ENCODE measurements at regions not wholly inside any gene's neighbourhood (a gene's known extent, or its start where the extent isn't known, plus 50 kb on each side); places are given as distances from the start of the nearest gene placed in this dataset.

DNA sequence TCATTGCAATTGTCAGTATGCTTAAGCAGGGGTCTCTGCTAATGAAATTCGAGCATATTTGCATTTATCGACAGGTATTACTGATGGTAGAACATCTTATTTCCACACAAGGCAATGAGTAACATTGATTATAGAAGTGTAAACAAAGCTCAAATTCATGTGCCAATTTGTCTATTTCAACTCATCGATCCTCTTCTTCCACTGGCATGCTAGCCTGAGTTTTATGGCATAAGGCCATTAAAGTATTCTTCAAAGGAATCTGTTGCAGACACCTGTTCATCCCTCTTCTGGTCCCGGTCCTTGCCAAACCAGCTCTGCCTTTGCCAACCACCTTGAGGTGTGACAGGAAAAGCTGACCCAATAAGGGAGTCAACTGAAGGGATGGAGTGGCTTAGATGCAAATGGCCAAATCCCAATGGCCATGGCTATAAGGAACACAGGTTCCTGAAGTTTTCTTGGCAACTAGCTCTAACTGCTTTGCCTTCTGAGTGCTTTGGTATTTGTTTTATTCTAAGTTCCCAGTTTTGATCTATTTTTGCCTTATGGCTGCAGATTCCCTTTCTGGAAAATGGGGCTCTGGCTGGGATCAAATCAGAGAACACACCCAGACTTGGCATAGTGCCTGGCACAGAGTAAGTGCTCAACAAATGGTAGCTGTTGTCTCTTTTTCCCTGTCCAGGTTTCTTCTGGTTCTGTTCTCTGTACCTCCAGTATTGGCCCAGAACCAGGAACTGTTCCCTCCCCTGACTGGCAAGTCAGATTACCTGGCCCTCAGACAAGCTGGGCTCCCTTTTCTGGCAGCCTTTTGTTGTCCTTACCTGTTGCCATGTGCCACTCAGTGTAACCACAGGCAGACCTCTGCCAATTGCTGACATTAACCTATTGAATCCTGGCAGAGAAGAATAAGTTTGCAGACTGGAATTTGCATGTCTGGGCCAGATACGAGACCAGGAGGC lies 63.1 kb downstream of the RTL9 start:
- no peaks in the 10 kb centered on the region for H3K36me3 Mint-ChIP-seq (ENCODE audit: insufficient read depth)
- no peaks in the 10 kb centered on the region for H3K4me1 Mint-ChIP-seq (ENCODE audit: low read depth)
- no peaks in the 10 kb centered on the region for H3K9me3 Mint-ChIP-seq
- H3K27me3 Mint-ChIP-seq (ENCODE audit: low read depth), result no peaks in the 10 kb centered on the region
- DNase-seq (no peak), ATAC-seq (no peak)
- no peak overlapping the region for H3K4me3 Mint-ChIP-seq

DNA sequence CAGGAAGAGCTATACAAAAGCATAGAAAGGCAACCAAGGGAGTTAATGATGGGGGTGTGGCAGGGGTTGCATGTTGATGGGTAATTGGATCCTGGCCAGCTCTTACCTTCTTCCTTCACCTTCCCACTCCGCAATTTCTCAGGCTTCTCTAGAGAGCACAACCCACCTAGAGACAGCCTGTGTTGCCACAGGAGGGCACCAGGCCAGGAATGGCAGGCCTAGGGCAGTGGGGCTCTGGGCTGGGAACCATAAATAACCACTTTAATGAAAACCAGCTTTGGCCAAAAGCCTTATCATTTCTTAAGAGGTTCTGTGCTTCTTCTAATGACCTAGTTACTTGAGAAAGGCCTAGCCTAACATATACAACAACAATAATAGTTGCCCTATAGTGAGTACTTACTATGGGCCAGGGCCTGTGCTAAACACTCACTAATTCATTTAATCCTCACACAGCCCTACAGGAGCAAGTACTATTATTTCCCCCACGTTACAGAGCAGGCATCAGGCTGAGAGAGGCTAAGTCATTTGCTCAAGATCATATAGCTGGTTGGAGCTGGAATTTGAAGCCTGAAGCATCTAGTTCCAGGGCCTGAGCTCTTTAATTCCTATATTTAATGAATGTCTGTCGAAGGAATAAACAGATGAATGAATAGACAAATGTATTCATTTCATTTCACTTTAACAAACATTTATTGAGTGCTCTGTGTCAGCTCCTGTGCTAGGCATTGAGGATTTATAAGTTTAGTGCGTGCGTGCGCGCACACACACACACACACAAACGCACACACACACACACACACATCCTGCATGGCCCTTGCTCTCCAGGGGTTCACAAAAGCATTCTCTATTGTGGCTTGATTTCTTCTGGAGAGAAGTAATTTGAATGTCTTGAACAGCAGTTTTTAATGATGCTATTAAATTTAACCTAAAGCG lies 66.8 kb downstream of the RTL9 start:
- DNase-seq, result no peak
- no peaks in the 10 kb centered on the region for H3K27me3 Mint-ChIP-seq (ENCODE audit: low read depth)
- H3K9me3 Mint-ChIP-seq, result no peaks in the 10 kb centered on the region
- no peak for ATAC-seq
- no peak overlapping the region for H3K4me3 Mint-ChIP-seq
- no peaks in the 10 kb centered on the region for H3K36me3 Mint-ChIP-seq (ENCODE audit: insufficient read depth)
- H3K4me1 Mint-ChIP-seq (ENCODE audit: low read depth), result no peaks in the 10 kb centered on the region

DNA sequence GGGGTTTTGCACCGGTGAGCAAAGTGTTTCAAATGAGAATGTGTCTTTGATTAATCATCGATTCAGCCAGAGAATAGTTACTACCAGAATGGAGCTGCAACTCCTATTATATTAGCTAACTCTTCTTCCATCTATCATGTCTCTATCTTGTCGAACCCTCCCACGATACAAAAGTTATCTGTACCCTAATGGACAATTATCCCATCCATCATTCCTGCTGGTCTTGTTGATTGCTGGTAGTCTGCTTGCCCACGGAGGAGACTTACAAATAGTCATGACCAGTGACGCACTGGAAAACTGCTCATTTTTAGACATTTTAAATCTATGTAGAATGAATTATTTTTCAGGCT lies 67.5 kb downstream of the RTL9 start:
- H3K27me3 Mint-ChIP-seq (ENCODE audit: low read depth), result no peaks in the 10 kb centered on the region
- DNase-seq (no peak), ATAC-seq (no peak)
- H3K9me3 Mint-ChIP-seq, result no peaks in the 10 kb centered on the region
- H3K36me3 Mint-ChIP-seq (ENCODE audit: insufficient read depth), result no peaks in the 10 kb centered on the region
- H3K4me1 Mint-ChIP-seq (ENCODE audit: low read depth), result no peaks in the 10 kb centered on the region
- no peak overlapping the region for H3K4me3 Mint-ChIP-seq

DNA sequence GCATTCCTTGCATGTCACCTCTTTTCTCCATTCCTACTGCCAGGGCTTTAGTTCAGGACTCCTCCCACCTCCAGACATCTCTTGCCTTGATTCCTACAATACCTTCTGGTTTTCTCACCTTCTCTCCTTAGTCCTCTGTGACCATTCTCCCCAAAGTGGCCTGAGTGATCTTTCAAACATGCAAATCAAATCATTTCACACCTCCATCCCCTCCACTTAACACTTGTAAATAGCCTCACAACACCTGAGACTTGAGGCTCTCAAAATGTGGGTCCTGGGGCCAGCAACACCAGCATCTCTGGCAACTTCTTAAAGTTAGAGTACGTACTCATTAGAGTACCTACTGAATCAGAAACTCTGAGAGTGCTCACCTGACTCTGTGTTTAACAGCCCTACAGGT lies 68.4 kb downstream of the RTL9 start:
- Mint-ChIP-seq H3K36me3 (ENCODE audit: insufficient read depth) (no peaks in the 10 kb centered on the region), H3K4me1 (ENCODE audit: low read depth) (no peaks in the 10 kb centered on the region), H3K27me3 (ENCODE audit: low read depth) (no peaks in the 10 kb centered on the region), H3K4me3 (no peak overlapping the region), H3K9me3 (no peaks in the 10 kb centered on the region)
- DNase-seq, result no peak
- ATAC-seq, result no peak

DNA sequence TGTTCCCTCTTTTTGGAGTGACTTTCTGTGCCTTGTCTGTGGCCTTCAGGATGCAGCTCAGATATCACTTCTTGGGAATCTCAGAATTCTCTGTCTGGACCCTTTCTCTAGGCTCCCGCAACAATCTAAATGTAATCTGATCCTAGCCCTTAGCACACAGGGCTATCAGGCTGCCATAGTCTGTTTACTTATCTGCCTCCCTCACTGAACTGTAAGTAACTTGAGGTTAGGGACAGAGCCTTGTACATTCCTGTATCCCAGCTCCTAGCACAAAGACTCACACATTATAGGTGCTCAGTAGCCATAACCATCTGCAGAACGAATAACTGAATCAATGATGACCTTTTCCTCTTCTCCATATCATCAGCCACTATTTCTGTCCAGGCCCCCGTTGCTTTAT lies 69.5 kb downstream of the RTL9 start:
- DNase-seq (no peak), ATAC-seq (no peak)
- Mint-ChIP-seq H3K36me3 (ENCODE audit: insufficient read depth) (no peaks in the 10 kb centered on the region), H3K4me1 (ENCODE audit: low read depth) (no peaks in the 10 kb centered on the region), H3K4me3 (no peak overlapping the region), H3K27me3 (ENCODE audit: low read depth) (no peaks in the 10 kb centered on the region), H3K9me3 (no peaks in the 10 kb centered on the region)

DNA sequence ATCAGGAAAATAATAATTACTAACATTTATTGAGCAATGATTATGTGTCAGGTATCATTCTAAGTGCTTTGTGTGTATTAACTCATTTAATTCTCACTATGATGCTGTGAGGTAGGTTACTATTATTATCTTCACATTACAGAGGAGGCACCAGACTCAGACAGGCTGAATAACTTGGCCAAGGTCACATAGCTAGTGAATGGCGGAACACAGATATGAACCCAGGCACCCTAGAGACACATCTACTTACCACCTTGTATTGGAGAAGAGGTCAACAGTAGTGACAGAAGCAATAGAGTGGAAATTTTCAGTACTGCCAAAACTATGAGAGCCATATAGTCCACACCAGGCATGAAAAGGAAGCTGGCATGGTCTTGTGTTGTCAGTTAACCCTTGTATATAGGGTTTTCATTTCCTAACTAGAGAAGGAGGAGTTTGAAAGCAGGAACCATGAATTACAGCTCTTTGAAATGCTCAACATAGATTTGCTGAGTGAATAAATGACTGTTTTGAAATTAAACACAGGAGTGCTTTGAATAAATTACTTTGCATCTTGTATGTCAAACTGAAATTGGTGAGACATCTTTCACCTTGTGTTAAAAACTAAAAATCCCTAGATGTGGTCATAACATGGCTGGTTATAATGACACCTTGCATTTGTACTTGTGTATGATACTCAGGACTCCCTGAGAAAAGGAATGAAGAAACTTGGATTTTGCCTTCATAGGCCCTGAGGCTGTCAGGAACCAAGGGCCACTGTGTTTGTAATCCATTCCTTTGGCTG lies 71.8 kb downstream of the RTL9 start:
- Mint-ChIP-seq H3K36me3 (ENCODE audit: insufficient read depth) (no peaks in the 10 kb centered on the region), H3K4me3 (no peak overlapping the region), H3K9me3 (no peaks in the 10 kb centered on the region), H3K4me1 (ENCODE audit: low read depth) (no peaks in the 10 kb centered on the region), H3K27me3 (ENCODE audit: low read depth) (peaks cover 6% of the 10 kb centered on the region)
- DNase-seq, result no peak
- ATAC-seq, result no peak

DNA sequence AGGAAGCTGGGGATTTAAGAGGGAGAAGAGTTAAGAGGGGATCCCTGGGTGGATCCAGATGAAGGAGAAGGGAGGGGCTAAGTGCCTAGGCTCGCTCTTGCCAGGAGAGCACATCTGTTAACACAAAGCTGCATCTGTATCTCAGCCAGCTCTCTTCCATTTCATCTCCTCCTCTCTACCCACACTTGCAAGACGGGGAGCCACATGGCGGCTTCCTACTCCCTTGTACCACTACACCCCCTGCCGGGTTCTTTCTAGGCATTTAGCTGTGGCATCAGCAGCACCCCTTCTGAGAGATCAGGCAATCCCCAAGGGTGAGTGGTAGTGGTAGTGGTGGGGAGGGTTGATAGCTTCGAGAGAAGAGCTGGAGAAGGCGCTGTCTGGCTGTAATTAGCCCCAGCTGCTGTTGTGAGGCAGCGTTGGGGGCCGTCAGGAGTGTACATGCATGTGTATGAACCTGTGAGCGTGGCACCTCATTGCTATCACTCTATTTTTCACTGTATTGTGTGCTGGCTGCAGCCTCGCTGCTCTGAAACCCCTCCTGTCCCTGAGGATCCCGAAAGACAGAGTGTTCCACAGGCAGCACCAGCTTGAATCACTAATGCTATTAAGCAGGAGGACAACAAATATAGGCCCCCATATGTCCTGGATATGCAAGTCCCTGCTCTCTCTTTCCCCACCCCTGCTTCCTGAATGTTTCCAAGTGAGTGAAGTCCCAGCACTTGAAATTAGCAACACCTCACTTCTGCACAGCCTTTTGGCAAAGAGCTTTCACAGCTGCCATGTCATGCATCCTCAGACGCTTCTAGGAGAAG lies 73.7 kb downstream of the RTL9 start:
- ATAC-seq (no peak), DNase-seq (no peak)
- Mint-ChIP-seq H3K4me1 (ENCODE audit: low read depth) (no peaks in the 10 kb centered on the region), H3K4me3 (no peak overlapping the region), H3K9me3 (no peaks in the 10 kb centered on the region), H3K36me3 (ENCODE audit: insufficient read depth) (no peaks in the 10 kb centered on the region), H3K27me3 (ENCODE audit: low read depth) (peaks cover 6% of the 10 kb centered on the region)

DNA sequence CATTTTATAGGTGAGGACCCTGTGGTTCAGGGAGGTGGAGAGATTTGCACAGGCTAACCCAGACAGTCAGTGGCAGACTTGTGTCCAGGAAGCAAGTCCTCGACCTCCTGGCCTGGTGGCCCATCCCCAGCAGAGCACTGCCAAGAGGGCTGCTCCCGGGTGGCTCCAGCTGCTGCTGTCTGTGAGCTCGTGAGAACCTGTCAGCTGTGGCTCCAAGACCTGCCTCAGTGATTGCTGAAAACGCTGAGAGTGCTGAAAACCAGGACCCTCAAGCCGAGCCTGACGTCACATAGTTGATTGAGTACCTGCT lies 74.2 kb downstream of the RTL9 start:
- DNase-seq, result no peak
- ATAC-seq, result no peak
- no peaks in the 10 kb centered on the region for H3K36me3 Mint-ChIP-seq (ENCODE audit: insufficient read depth)
- H3K9me3 Mint-ChIP-seq, result no peaks in the 10 kb centered on the region
- H3K27me3 Mint-ChIP-seq (ENCODE audit: low read depth), result peaks cover 6% of the 10 kb centered on the region
- H3K4me1 Mint-ChIP-seq (ENCODE audit: low read depth), result no peaks in the 10 kb centered on the region
- H3K4me3 Mint-ChIP-seq, result no peak overlapping the region

DNA sequence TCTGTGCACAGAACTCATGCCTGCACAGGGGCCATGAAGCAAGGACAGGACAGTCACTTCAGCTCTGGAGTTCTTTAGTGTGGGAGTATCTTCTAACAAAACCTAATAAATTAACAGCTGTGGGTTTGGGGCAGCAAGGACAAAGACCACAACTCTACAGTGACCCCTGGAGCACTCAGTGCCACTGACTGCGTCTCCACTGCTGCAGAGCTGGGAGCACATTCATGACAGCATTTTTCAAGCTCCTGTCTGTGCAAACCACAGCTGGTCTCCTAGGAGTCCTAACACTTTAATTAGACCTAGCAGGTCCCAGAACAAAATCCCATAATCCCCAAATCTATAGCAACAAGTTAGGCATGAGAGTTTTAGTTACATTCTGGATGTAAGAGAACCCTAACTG lies 76.5 kb downstream of the RTL9 start:
- Mint-ChIP-seq H3K36me3 (ENCODE audit: insufficient read depth) (no peaks in the 10 kb centered on the region), H3K4me3 (no peak overlapping the region), H3K27me3 (ENCODE audit: low read depth) (peaks cover 6% of the 10 kb centered on the region)

DNA sequence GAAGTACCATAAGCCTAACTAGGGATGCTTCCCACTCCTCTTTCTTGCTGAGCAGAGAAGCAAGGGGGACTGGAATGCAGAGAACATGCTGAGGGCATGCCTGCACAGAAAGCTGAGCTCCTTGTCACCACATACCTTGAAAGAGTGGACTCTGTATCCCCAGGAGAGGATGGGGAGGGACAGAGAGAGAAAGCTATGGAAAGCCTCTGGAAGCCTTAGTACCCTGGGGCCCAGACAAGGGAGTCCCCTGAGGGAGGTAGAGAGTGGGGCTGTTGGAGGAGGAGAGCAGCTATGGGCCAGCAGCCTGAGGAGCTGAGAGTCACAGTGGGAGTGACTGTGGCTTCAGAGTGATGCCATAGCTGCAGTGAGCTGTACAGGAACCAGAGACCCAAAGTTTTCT lies 77.9 kb downstream of the RTL9 start:
- no peak for DNase-seq
- ATAC-seq, result no peak
- Mint-ChIP-seq H3K27me3 (ENCODE audit: low read depth) (peaks cover 6% of the 10 kb centered on the region), H3K9me3 (no peaks in the 10 kb centered on the region), H3K4me3 (no peak overlapping the region), H3K36me3 (ENCODE audit: insufficient read depth) (no peaks in the 10 kb centered on the region), H3K4me1 (ENCODE audit: low read depth) (no peaks in the 10 kb centered on the region)

More for the DNA sequence above, 76.5 kb downstream of the RTL9 start:
- ATAC-seq (no peak), DNase-seq (no peak)
- Mint-ChIP-seq H3K9me3 (no peaks in the 10 kb centered on the region), H3K4me1 (ENCODE audit: low read depth) (no peaks in the 10 kb centered on the region)

DNA sequence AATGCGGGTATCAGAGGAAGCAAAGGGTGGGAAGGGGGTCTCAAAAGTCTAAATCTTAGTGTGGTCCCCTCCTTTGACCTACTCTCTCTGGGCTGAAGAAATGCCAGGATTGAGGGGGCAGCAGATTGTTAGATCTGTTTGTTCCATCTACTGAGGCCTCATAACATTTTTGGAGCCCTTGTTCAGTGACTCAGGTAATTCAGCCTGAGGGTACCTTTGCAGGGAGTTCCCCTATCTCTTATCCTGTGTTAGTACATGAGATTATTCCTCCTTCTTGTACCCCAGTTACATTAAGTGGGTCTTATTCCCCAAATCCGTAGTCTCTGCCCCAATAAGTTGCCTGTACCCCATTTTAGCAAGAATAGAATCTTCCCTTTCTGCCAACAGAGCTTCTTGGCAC lies 79.0 kb downstream of the RTL9 start:
- Mint-ChIP-seq H3K4me1 (ENCODE audit: low read depth) (no peaks in the 10 kb centered on the region), H3K27me3 (ENCODE audit: low read depth) (peaks cover 6% of the 10 kb centered on the region), H3K4me3 (no peak overlapping the region), H3K36me3 (ENCODE audit: insufficient read depth) (no peaks in the 10 kb centered on the region), H3K9me3 (no peaks in the 10 kb centered on the region)
- DNase-seq (no peak), ATAC-seq (no peak)

DNA sequence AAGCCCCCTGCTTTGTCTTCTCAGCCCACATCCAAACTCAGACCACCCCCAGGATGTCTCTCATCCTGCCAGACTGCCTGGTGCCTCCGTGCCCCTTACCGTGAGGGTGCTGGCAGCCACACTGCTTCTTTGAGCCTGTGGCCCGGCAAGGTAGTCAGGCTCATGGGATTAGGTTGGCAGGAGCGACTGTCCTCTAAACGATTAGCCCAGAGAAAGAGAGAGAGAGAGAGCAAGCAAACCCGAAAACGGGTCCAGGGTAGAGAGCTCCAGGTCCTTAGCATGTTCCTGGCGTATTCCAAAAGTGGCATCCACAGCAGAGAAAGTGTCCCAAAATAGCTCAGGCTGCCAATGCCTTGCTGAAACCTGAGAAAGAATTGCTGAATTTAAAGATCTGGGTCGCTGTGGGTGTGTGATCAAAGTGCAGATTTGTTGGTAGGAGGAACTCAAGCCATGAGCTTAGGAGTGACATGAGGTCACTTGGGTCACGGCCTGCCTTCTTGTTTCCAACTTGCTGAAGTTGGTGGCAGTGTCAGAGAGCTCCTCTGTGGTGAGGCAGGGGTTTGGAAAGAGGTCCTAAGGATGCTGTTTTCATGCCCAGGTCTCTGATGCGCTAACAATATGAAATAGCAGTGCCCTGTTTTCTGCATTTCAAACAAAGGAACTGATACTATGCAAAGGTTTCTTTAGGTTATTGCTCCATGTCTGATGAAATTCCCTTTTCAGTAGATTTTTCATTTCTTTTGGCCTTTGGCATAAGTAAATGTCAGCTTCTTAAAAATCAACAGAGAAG lies 81.6 kb downstream of the RTL9 start:
- Mint-ChIP-seq H3K4me1 (ENCODE audit: low read depth) (no peaks in the 10 kb centered on the region), H3K27me3 (ENCODE audit: low read depth) (peaks cover 2% of the 10 kb centered on the region), H3K36me3 (ENCODE audit: insufficient read depth) (no peaks in the 10 kb centered on the region), H3K4me3 (no peak overlapping the region), H3K9me3 (no peaks in the 10 kb centered on the region)
- no peak for ATAC-seq
- DNase-seq, result no peak

DNA sequence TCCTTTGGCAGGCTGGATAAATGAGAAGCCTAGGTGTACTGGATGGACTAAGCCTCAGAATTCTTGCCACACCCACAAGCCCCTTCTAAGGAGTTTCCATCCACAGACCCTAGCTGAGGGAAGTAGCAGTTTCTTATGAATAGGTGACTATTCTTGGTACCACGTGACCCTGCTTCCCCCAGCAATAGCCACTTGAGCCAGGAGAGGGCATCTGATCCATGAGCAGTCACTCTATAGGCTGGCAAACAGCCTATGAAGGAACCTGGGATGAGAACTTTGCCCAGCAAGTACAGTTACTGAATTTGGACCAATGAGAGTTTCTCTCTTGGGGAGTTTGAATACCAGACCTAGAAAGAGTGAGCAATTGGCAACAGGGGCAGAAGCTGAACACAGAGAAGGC lies 84.0 kb downstream of the RTL9 start:
- H3K9me3 Mint-ChIP-seq, result no peaks in the 10 kb centered on the region
- DNase-seq, result no peak
- no peak overlapping the region for H3K4me3 Mint-ChIP-seq
- no peaks in the 10 kb centered on the region for H3K36me3 Mint-ChIP-seq (ENCODE audit: insufficient read depth)
- ATAC-seq, result no peak
- H3K4me1 Mint-ChIP-seq (ENCODE audit: low read depth), result no peaks in the 10 kb centered on the region
- H3K27me3 Mint-ChIP-seq (ENCODE audit: low read depth), result peaks cover 2% of the 10 kb centered on the region

All from activated T-cell treated with anti-CD3 and anti-CD28 coated beads, Interleukin-2, amount 50 U/mL, for 4 hours (primary cell).